HCT116 (cell line): ENCODE measurements at regions not wholly inside any gene's neighbourhood (a gene's known extent, or its start where the extent isn't known, plus 50 kb on each side); places are given as distances from the start of the nearest gene placed in this dataset.

Experiments
- ATAC-seq: fragments of 200-7000 bp; cut with Tn5 transposase; 2 replicates; pipeline ENCODE4 v1.9.1; 2020; ENCODE audit warnings: mild to moderate bottlenecking, moderate library complexity
- BruUV-seq: library from RNA; stranded (reverse); fragments of 400-500 nt; replicated peaks from 2 replicates; lab custom pipeline; 2021; lab: Mats Ljungman, UMichigan
- CTCF ChIA-PET: fragments of 300-600 bp; sonication (Branson Sonifier 250); formaldehyde crosslinking; loops from one replicate; lab custom pipeline; 2021; ENCODE audit warnings: antibody characterized with exemption; lab: Charles Lee
- POLR2A ChIA-PET: fragments of 300-600, 350-600 bp; sonication (Branson Sonifier 250); formaldehyde crosslinking; loops from one replicate; lab custom pipeline; 2021; ENCODE audit warnings: antibody characterized with exemption; lab: Charles Lee
- RAD21 ChIA-PET, 2 experiments: fragments of 300-600 bp; sonication (Branson Sonifier 250); formaldehyde crosslinking; loops; one replicate each; lab custom pipeline; 2023; ENCODE audit warnings: low total read pairs in 2 of 2; ENCODE audit not compliant: uncharacterized antibody in 2 of 2, unreplicated experiment in 2 of 2, low non-redundant PET in 1 of 2; lab: Charles Lee
- DNase-seq: peaks from one replicate; pipeline ENCODE4 v3.0.0-alpha.2; 2010; ENCODE audit warnings: low read depth, low spot score
- H2AFZ ChIP-seq: fragments of 200-600 bp; shearing (Covaris generic), sonication (generic); 2 replicates; pipeline ENCODE4 v1.6.1; 2017; ENCODE audit warnings: low read depth, mixed run types, mixed read lengths, antibody characterized with exemption, low read length; ENCODE audit not compliant: poor library complexity, severe bottlenecking
- H3K27ac ChIP-seq: 2 replicates; pipeline ENCODE4 v1.5.1; 2012; ENCODE audit warnings: low read depth, low read length
- H3K27me3 ChIP-seq: fragments of 200-600 bp; sonication (generic); 2 replicates; pipeline ENCODE4 v1.6.1; 2016; ENCODE audit warnings: mixed run types, low read length, mixed read lengths; ENCODE audit not compliant: insufficient read depth
- H3K36me3 ChIP-seq, 2 experiments: fragments of 200-500 bp in 1 of 2; fragments of 200-600 bp in 1 of 2; sonication (Bioruptor generic) in 1 of 2; sonication (generic) in 1 of 2; 2 replicates each; pipeline versions ENCODE4 v1.5.1 to v1.6.1; 2014 to 2016; ENCODE audit warnings: low read length in 2 of 2, inconsistent platforms in 1 of 2, mixed read lengths in 1 of 2, mixed run types in 1 of 2; ENCODE audit not compliant: insufficient read depth in 2 of 2, control insufficient read depth in 1 of 2
- H3K4me1 ChIP-seq, 2 experiments: fragments of 200-600 bp in 1 of 2; sonication (generic) in 1 of 2; 2 replicates each; pipeline versions ENCODE4 v1.5.1 to v1.6.1; 2012 to 2017; ENCODE audit warnings: low read length in 2 of 2, inconsistent platforms in 1 of 2, mild to moderate bottlenecking in 1 of 2, mixed read lengths in 1 of 2, mixed run types in 1 of 2, moderate library complexity in 1 of 2; ENCODE audit not compliant: insufficient read depth in 2 of 2, control insufficient read depth in 1 of 2
- H3K4me2 ChIP-seq: fragments of 200-600 bp; sonication (generic); 2 replicates; pipeline ENCODE4 v1.6.1; 2017; ENCODE audit warnings: mixed run types, low read length, mixed read lengths
- H3K4me3 ChIP-seq, 2 experiments: fragments of 200-600 bp in 1 of 2; sonication (generic) in 1 of 2; replicated peaks in 1 of 2; 2 replicates each; pipeline ENCODE4 v1.5.1; 2011 to 2016; ENCODE audit warnings: low read length in 2 of 2, control low read depth in 1 of 2, low read depth in 1 of 2, mild to moderate bottlenecking in 1 of 2, mixed read lengths in 1 of 2, mixed run types in 1 of 2
- H3K79me2 ChIP-seq: fragments of 200-600 bp; sonication (generic); 2 replicates; pipeline ENCODE4 v1.6.1; 2017; ENCODE audit warnings: mild to moderate bottlenecking, mixed run types, low read length, moderate library complexity, mixed read lengths; ENCODE audit not compliant: insufficient read depth
- H3K9ac ChIP-seq: fragments of 200-600 bp; sonication (generic); 2 replicates; pipeline ENCODE4 v1.6.1; 2016; ENCODE audit warnings: low read length, mixed read lengths
- H3K9me2 ChIP-seq: fragments of 200-600 bp; sonication (generic), shearing (Covaris generic); 2 replicates; pipeline ENCODE4 v1.6.1; 2017; ENCODE audit warnings: mixed run types, mild to moderate bottlenecking, moderate library complexity; ENCODE audit not compliant: insufficient read depth
- H3K9me3 ChIP-seq, 2 experiments: fragments of 200-500 bp in 1 of 2; fragments of 200-600 bp in 1 of 2; sonication (Bioruptor generic) in 1 of 2; sonication (generic) in 1 of 2; 2 replicates each; pipeline ENCODE4 v1.6.1; 2014 to 2017; ENCODE audit warnings: low read length in 2 of 2, mixed read lengths in 2 of 2, inconsistent platforms in 1 of 2, low read depth in 1 of 2, mild to moderate bottlenecking in 1 of 2, mixed run types in 1 of 2, moderate library complexity in 1 of 2; ENCODE audit not compliant: control insufficient read depth in 1 of 2, insufficient read depth in 1 of 2
- H4K20me1 ChIP-seq: fragments of 200-600 bp; sonication (generic), shearing (Covaris generic); 2 replicates; pipeline ENCODE4 v1.6.1; 2017; ENCODE audit warnings: mixed run types, mild to moderate bottlenecking, moderate library complexity; ENCODE audit not compliant: insufficient read depth
- CBX3 ChIP-seq: IDR thresholded peaks from 2 replicates; pipeline ENCODE4 v1.6.1; 2012; ENCODE audit warnings: low read depth
- ELF1 ChIP-seq: IDR thresholded peaks from 2 replicates; pipeline ENCODE4 v1.6.1; 2012; ENCODE audit warnings: low read depth, borderline replicate concordance
- EZH2 ChIP-seq: fragments of 200-600 bp; sonication (generic); IDR thresholded peaks from 2 replicates; pipeline ENCODE4 v1.6.1; 2017; ENCODE audit warnings: antibody characterized with exemption, mixed run types
- FOSL1 ChIP-seq: IDR thresholded peaks from 2 replicates; pipeline ENCODE4 v1.6.1; 2012; ENCODE audit warnings: low read depth
- JUND ChIP-seq: IDR thresholded peaks from 2 replicates; pipeline ENCODE4 v1.6.1; 2012
- MAX ChIP-seq: IDR thresholded peaks from 2 replicates; pipeline ENCODE4 v1.6.1; 2012
- POLR2A ChIP-seq: IDR thresholded peaks from 2 replicates; pipeline ENCODE4 v1.7.0; 2011; ENCODE audit warnings: borderline replicate concordance; ENCODE audit not compliant: insufficient read depth, insufficient read length; ENCODE audit errors: extremely low read depth
- POLR2AphosphoS5 ChIP-seq: IDR thresholded peaks from 2 replicates; pipeline ENCODE4 v1.6.1; 2011; ENCODE audit warnings: mild to moderate bottlenecking, low read depth, low read length, moderate library complexity
- REST ChIP-seq: IDR thresholded peaks from 2 replicates; pipeline ENCODE4 v1.6.1; 2012; ENCODE audit warnings: low read depth
- SIN3A ChIP-seq: IDR thresholded peaks from 2 replicates; pipeline ENCODE4 v1.6.1; 2012; ENCODE audit warnings: low read depth
- SP1 ChIP-seq: IDR thresholded peaks from 2 replicates; pipeline ENCODE4 v1.6.1; 2012; ENCODE audit warnings: low read depth
- TCF7L2 ChIP-seq: IDR thresholded peaks from 2 replicates; pipeline ENCODE4 v1.7.0; 2011; ENCODE audit warnings: borderline replicate concordance, inconsistent platforms; ENCODE audit not compliant: insufficient read depth, insufficient read length; ENCODE audit errors: extremely low read depth
- YY1 ChIP-seq: IDR thresholded peaks from 2 replicates; pipeline ENCODE4 v1.6.1; 2011; ENCODE audit warnings: low read length, low read depth, moderate library complexity, mild to moderate bottlenecking; ENCODE audit not compliant: insufficient replicate concordance; ENCODE audit errors: extremely low read depth
- ZFX ChIP-seq: fragments of 450-650 bp; IDR thresholded peaks from 2 replicates; pipeline ENCODE4 v1.6.1; 2017
- ZNF274 ChIP-seq: fragments of 200-500 bp; sonication (Bioruptor generic); IDR thresholded peaks from 2 replicates; pipeline ENCODE4 v1.6.1; 2014; ENCODE audit warnings: mild to moderate bottlenecking, low read depth, low read length, inconsistent platforms
- intact Hi-C: fragments of 100-400 bp; cut with micrococcal nuclease; formaldehyde crosslinking; loops from 2 replicates; pipeline ENCODE4 v1.10.0; 2022
- TF ChIP-seq, protein P1 (sequence below): IDR thresholded peaks from 2 replicates; pipeline ENCODE4 v1.6.1; 2012

DNA sequence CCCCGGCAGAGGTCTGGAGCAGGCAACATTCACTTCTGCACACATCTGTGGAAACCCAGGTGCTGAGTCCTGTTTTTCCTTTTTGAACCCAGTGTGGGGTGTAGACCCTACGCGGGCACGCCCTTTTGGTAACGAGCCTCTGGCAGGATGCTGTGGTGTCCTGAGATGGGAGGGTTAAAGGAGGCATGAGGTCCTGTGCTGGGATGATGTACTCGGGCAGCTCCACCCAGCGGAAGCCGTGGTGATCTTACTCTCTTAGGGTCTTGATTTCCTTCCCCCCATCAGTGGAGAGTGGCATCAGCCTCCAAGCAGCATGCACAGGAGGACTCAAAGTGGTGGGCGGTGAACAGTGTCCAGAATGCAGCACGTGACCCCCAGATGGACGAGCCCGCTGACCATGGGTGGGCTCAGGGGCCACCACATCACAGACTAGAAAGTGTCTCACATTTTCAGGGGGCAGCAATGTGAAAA lies 148.6 kb downstream of the DNAJB6 start (continued):
- TF ChIP-seq SP1 (no peak), EZH2 (no peak), FOSL1 (no peak), JUND (no peak), ZNF274 (no peak), SIN3A (no peak)
- TF ChIP-seq, protein P1, sequence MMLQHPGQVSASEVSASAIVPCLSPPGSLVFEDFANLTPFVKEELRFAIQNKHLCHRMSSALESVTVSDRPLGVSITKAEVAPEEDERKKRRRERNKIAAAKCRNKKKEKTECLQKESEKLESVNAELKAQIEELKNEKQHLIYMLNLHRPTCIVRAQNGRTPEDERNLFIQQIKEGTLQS = no peak

DNA sequence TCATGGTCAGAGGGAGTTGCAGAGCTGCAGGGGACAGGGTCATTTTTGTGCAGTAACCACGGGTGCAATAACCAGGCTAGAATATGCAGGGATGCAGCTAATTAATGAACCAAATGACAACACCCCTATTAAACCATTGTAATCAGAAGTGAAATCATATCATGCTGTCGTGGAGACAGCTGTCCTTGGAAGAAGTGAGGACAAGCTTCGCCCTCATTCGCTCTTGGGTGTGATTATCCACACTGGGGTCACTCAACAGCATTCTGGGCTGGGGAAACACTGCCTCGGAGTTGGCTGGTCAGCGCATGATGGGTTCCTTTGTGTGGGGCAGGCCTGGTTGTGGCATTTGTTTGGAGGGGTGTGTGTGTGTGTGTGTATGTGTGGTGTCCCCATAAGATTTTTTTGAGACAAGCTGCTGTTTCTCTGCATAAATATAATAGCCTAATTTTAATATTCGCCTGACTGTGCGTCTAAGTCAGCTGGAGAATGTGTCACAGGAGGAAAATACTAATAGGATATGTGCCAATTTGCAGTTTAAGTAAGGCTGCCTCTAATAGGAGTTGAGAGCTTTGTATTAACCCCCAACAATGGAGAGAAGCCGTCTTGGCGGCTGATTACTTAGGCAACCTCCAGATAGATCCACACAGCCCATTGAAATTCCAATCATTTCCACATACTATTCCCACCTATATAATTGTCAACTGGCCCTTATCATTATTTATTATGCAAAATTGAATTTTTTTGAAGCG lies 149.4 kb downstream of the DNAJB6 start:
- Histone ChIP-seq H3K36me3 (no peaks in the 10 kb centered on the region), H3K27me3 (no peaks in the 10 kb centered on the region), H3K4me2 (no peak overlapping the region), H4K20me1 (no peaks in the 10 kb centered on the region), H3K9me3 (peaks cover 0 to 8% of the 10 kb centered on the region in 2 experiments; a peak in 2 of 4 replicates), H2AFZ (no peak overlapping the region), H3K9ac (no peak overlapping the region), H3K9me2 (no peaks in the 10 kb centered on the region), H3K4me3 (no peak overlapping the region), H3K27ac (no peak overlapping the region), H3K4me1 (peaks cover 6 to 15% of the 10 kb centered on the region in 2 experiments), H3K79me2 (no peaks in the 10 kb centered on the region)
- no peak for ATAC-seq
- no TSS peak for BruUV-seq
- no peak for DNase-seq
- intact Hi-C loops = no loop called here
- TF ChIP-seq ELF1 (no peak), YY1 (no peak), TCF7L2 (no peak), EZH2 (no peak), ZFX (no peak), POLR2A (no peak), MAX (no peak), REST (no peak), CBX3 (no peak), POLR2AphosphoS5 (no peak)
- TF ChIP-seq, protein P1 = no peak
- POLR2A ChIA-PET = no interaction called here
- CTCF ChIA-PET = no interaction called here
- RAD21 ChIA-PET = no interaction called here
